ENCODE measurements at regions not wholly inside any gene's neighbourhood (a gene's known extent, or its start where the extent isn't known, plus 50 kb on each side); places are given as distances from the start of the nearest gene placed in this dataset.

- Histone ChIP-seq H3K9me3 (ENCODE audit: control insufficient read depth, insufficient read depth, low read length) (no peaks in the 10 kb centered on the region), H3K4me2 (ENCODE audit: low read length) (no peak overlapping the region), H3K79me2 (ENCODE audit: control insufficient read depth, low read length) (no peaks in the 10 kb centered on the region), H3K36me3 (ENCODE audit: control insufficient read depth, low read length) (no peaks in the 10 kb centered on the region), H3K9me2 (replicated peaks; ENCODE audit: control insufficient read depth, low read length) (no peaks in the 10 kb centered on the region), H3F3A (ENCODE audit: control insufficient read depth, insufficient read depth) (no peaks in the 10 kb centered on the region), H3K4me3 (ENCODE audit: low read length) (no peak overlapping the region), H3K27ac (ENCODE audit: low read depth, low read length) (no peak overlapping the region), H3K27me3 (ENCODE audit: control insufficient read depth, low read length) (no peaks in the 10 kb centered on the region), H4K20me1 (ENCODE audit: control insufficient read depth, insufficient read depth, low read depth, low read length) (no peaks in the 10 kb centered on the region), H3K4me1 (ENCODE audit: control insufficient read depth, low read length) (no peaks in the 10 kb centered on the region)
- no peak for TF ChIP-seq EZH2phosphoT487 (IDR thresholded peaks at IDR 0.05; ENCODE audit: borderline replicate concordance, low read length)
- no peak for TF ChIP-seq CTCF (IDR thresholded peaks at IDR 0.05; ENCODE audit: low read depth, low read length, poor library complexity, severe bottlenecking)
Observed at GRCh38 chr9:26331223-26331622, 561.4 kb downstream of the CAAP1 start.

- no peaks in the 10 kb centered on the region for H3K79me2 ChIP-seq (ENCODE audit: control insufficient read depth, low read length)
- H3K4me3 ChIP-seq (ENCODE audit: low read length) = no peak overlapping the region
- H3F3A ChIP-seq (ENCODE audit: control insufficient read depth, insufficient read depth) = no peaks in the 10 kb centered on the region
- H4K20me1 ChIP-seq (ENCODE audit: control insufficient read depth, insufficient read depth, low read depth, low read length) = no peaks in the 10 kb centered on the region
- H3K27me3 ChIP-seq (ENCODE audit: control insufficient read depth, low read length) = no peaks in the 10 kb centered on the region
- H3K9me2 ChIP-seq (replicated peaks; ENCODE audit: control insufficient read depth, low read length) = no peaks in the 10 kb centered on the region
- H3K4me2 ChIP-seq (ENCODE audit: low read length) = no peak overlapping the region
- H3K4me1 ChIP-seq (ENCODE audit: control insufficient read depth, low read length) = no peaks in the 10 kb centered on the region
- no peak for TF ChIP-seq EZH2phosphoT487 (IDR thresholded peaks at IDR 0.05; ENCODE audit: borderline replicate concordance, low read length)
- TF ChIP-seq CTCF (IDR thresholded peaks at IDR 0.05; ENCODE audit: low read depth, low read length, poor library complexity, severe bottlenecking) = no peak
- H3K27ac ChIP-seq (ENCODE audit: low read depth, low read length) = no peak overlapping the region
- no peaks in the 10 kb centered on the region for H3K9me3 ChIP-seq (ENCODE audit: control insufficient read depth, insufficient read depth, low read length)
- no peaks in the 10 kb centered on the region for H3K36me3 ChIP-seq (ENCODE audit: control insufficient read depth, low read length)
Observed at GRCh38 chr9:26329974-26330373, 562.6 kb downstream of the CAAP1 start.

GRCh38 chr9:26326563-26326962 lies 566.0 kb downstream of the CAAP1 start:
- H3K4me3 ChIP-seq (ENCODE audit: low read length) = no peak overlapping the region
- no peaks in the 10 kb centered on the region for H3K9me2 ChIP-seq (replicated peaks; ENCODE audit: control insufficient read depth, low read length)
- no peaks in the 10 kb centered on the region for H3K36me3 ChIP-seq (ENCODE audit: control insufficient read depth, low read length)
- H3K4me2 ChIP-seq (ENCODE audit: low read length) = no peak overlapping the region
- H3F3A ChIP-seq (ENCODE audit: control insufficient read depth, insufficient read depth) = no peaks in the 10 kb centered on the region
- H3K9me3 ChIP-seq (ENCODE audit: control insufficient read depth, insufficient read depth, low read length) = no peaks in the 10 kb centered on the region
- no peaks in the 10 kb centered on the region for H3K79me2 ChIP-seq (ENCODE audit: control insufficient read depth, low read length)
- H3K4me1 ChIP-seq (ENCODE audit: control insufficient read depth, low read length) = no peaks in the 10 kb centered on the region
- no peaks in the 10 kb centered on the region for H3K27me3 ChIP-seq (ENCODE audit: control insufficient read depth, low read length)
- H3K27ac ChIP-seq (ENCODE audit: low read depth, low read length) = no peak overlapping the region
- H4K20me1 ChIP-seq (ENCODE audit: control insufficient read depth, insufficient read depth, low read depth, low read length) = no peaks in the 10 kb centered on the region
- TF ChIP-seq CTCF (IDR thresholded peaks at IDR 0.05; ENCODE audit: low read depth, low read length, poor library complexity, severe bottlenecking) (peak; percentile 74), EZH2phosphoT487 (IDR thresholded peaks at IDR 0.05; ENCODE audit: borderline replicate concordance, low read length) (no peak)

- H3K79me2 ChIP-seq (ENCODE audit: control insufficient read depth, low read length) = no peaks in the 10 kb centered on the region
- TF ChIP-seq EZH2phosphoT487 (IDR thresholded peaks at IDR 0.05; ENCODE audit: borderline replicate concordance, low read length) = no peak
- TF ChIP-seq CTCF (IDR thresholded peaks at IDR 0.05; ENCODE audit: low read depth, low read length, poor library complexity, severe bottlenecking) = no peak
Observed at GRCh38 chr9:26325444-26325829, 567.2 kb downstream of the CAAP1 start.

More at GRCh38 chr9:26325444-26325829, 567.2 kb downstream of the CAAP1 start:
- no peak overlapping the region for H3K4me2 ChIP-seq (ENCODE audit: low read length)
- no peaks in the 10 kb centered on the region for H3F3A ChIP-seq (ENCODE audit: control insufficient read depth, insufficient read depth)
- H3K36me3 ChIP-seq (ENCODE audit: control insufficient read depth, low read length) = no peaks in the 10 kb centered on the region
- no peaks in the 10 kb centered on the region for H4K20me1 ChIP-seq (ENCODE audit: control insufficient read depth, insufficient read depth, low read depth, low read length)
- H3K9me2 ChIP-seq (replicated peaks; ENCODE audit: control insufficient read depth, low read length) = no peaks in the 10 kb centered on the region
- H3K9me3 ChIP-seq (ENCODE audit: control insufficient read depth, insufficient read depth, low read length) = no peaks in the 10 kb centered on the region
- H3K4me3 ChIP-seq (ENCODE audit: low read length) = no peak overlapping the region
- H3K27ac ChIP-seq (ENCODE audit: low read depth, low read length) = no peak overlapping the region
- H3K27me3 ChIP-seq (ENCODE audit: control insufficient read depth, low read length) = no peaks in the 10 kb centered on the region
- H3K4me1 ChIP-seq (ENCODE audit: control insufficient read depth, low read length) = no peaks in the 10 kb centered on the region
